Stimulated activated CD4-positive, alpha-beta T cell treated with anti-CD3 and anti-CD28 coated beads, TNF-alpha, amount 100 ng/mL, for 24 hours (primary cell): ENCODE measurements at regions not wholly inside any gene's neighbourhood (a gene's known extent, or its start where the extent isn't known, plus 50 kb on each side); places are given as distances from the start of the nearest gene placed in this dataset.

Experiments used
- DNase-seq, 3 experiments: peaks; one replicate each; pipeline ENCODE4 v3.0.0-alpha.2; 2020; ENCODE audit warnings: low read depth in 3 of 3

- no peak for DNase-seq
Observed at GRCh38 chr4:181611033-181611711, 632.0 kb upstream of the TENM3 start.

GRCh38 chr4:181611946-181612600, 631.1 kb upstream of the TENM3 start:
- DNase-seq, result no peak

GRCh38 chr4:181613200-181613599, 630.0 kb upstream of the TENM3 start:
- no peak for DNase-seq

- DNase-seq, result no peak
Observed at GRCh38 chr4:181618038-181618618, 625.1 kb upstream of the TENM3 start.

GRCh38 chr4:181618896-181619295, 624.3 kb upstream of the TENM3 start:
- DNase-seq, result no peak

- no peak for DNase-seq
Observed at GRCh38 chr4:181619651-181620050, 623.6 kb upstream of the TENM3 start.

- DNase-seq, result no peak
Observed at GRCh38 chr4:181637186-181638105, 605.8 kb upstream of the TENM3 start.

GRCh38 chr4:181643466-181643865, 599.7 kb upstream of the TENM3 start:
- DNase-seq, result no peak

- no peak for DNase-seq
Observed at GRCh38 chr4:181645489-181645888, 597.7 kb upstream of the TENM3 start.

- no peak for DNase-seq
Observed at GRCh38 chr4:181646864-181647263, 596.3 kb upstream of the TENM3 start.

- DNase-seq, result no peak
Observed at GRCh38 chr4:181647396-181648147, 595.6 kb upstream of the TENM3 start.

GRCh38 chr4:181650033-181650825, 593.0 kb upstream of the TENM3 start:
- no peak for DNase-seq

- no peak for DNase-seq
Observed at GRCh38 chr4:181656748-181657147, 586.5 kb upstream of the TENM3 start.

- no peak for DNase-seq
Observed at GRCh38 chr4:181659202-181659601, 584.0 kb upstream of the TENM3 start.

- no peak for DNase-seq
Observed at GRCh38 chr4:181659876-181660275, 583.3 kb upstream of the TENM3 start.

GRCh38 chr4:181661090-181661489, 582.1 kb upstream of the TENM3 start:
- DNase-seq, result no peak

GRCh38 chr4:181661923-181662322, 581.3 kb upstream of the TENM3 start:
- no peak for DNase-seq

- DNase-seq, result no peak
Observed at GRCh38 chr4:181662383-181662782, 580.8 kb upstream of the TENM3 start.

GRCh38 chr4:181670506-181670905, 572.7 kb upstream of the TENM3 start:
- no peak for DNase-seq

GRCh38 chr4:181671672-181672071, 571.5 kb upstream of the TENM3 start:
- no peak for DNase-seq

GRCh38 chr4:181672751-181673150, 570.5 kb upstream of the TENM3 start:
- no peak for DNase-seq
